Fibroblast of the aortic adventitia (primary cell): ENCODE measurements at regions not wholly inside any gene's neighbourhood (a gene's known extent, or its start where the extent isn't known, plus 50 kb on each side); places are given as distances from the start of the nearest gene placed in this dataset.

Experiments
- DNase-seq: peaks from one replicate; pipeline ENCODE4 v3.0.0-alpha.2; 2010; ENCODE audit warnings: low read depth
- H3K4me3 ChIP-seq: 2 replicates; pipeline ENCODE4 v1.5.1; 2011; ENCODE audit warnings: low read depth, mild to moderate bottlenecking, control low read depth, low read length, moderate library complexity
- CTCF ChIP-seq: IDR thresholded peaks from 2 replicates; pipeline ENCODE4 v1.5.1; 2011; ENCODE audit warnings: mild to moderate bottlenecking, low read length, control low read depth, inconsistent platforms; ENCODE audit not compliant: insufficient read depth

- no peak overlapping the region for H3K4me3 ChIP-seq
- no peak for DNase-seq
- TF ChIP-seq CTCF: no peak
These were observed 79.5 kb downstream of the KCTD15 start for GRCh38 chr19:33876192-33876591.

- no peak for DNase-seq
- H3K4me3 ChIP-seq: no peak overlapping the region
- TF ChIP-seq CTCF: no peak
These were observed 81.4 kb downstream of the KCTD15 start for GRCh38 chr19:33878030-33878544.

- no peak for TF ChIP-seq CTCF
- no peak for DNase-seq
- no peak overlapping the region for H3K4me3 ChIP-seq
These were observed 82.5 kb downstream of the KCTD15 start for GRCh38 chr19:33878910-33879810.

- no peak for DNase-seq
- TF ChIP-seq CTCF: no peak
- no peak overlapping the region for H3K4me3 ChIP-seq
These were observed 83.3 kb downstream of the KCTD15 start for GRCh38 chr19:33879818-33880575.

GRCh38 chr19:33883859-33884519, 87.3 kb downstream of the KCTD15 start:
- no peak for TF ChIP-seq CTCF
- no peak overlapping the region for H3K4me3 ChIP-seq
- no peak for DNase-seq

GRCh38 chr19:33885236-33885635, 88.6 kb downstream of the KCTD15 start:
- H3K4me3 ChIP-seq: no peak overlapping the region
- DNase-seq: no peak
- TF ChIP-seq CTCF: no peak
